ENCODE measurements at regions not wholly inside any gene's neighbourhood (a gene's known extent, or its start where the extent isn't known, plus 50 kb on each side); places are given as distances from the start of the nearest gene placed in this dataset.
"Not testable (repeated sequence)": the region's sequence is repeated elsewhere in the genome, so short reads cannot be mapped to it uniquely, and the experiment has no call there.

DNA sequence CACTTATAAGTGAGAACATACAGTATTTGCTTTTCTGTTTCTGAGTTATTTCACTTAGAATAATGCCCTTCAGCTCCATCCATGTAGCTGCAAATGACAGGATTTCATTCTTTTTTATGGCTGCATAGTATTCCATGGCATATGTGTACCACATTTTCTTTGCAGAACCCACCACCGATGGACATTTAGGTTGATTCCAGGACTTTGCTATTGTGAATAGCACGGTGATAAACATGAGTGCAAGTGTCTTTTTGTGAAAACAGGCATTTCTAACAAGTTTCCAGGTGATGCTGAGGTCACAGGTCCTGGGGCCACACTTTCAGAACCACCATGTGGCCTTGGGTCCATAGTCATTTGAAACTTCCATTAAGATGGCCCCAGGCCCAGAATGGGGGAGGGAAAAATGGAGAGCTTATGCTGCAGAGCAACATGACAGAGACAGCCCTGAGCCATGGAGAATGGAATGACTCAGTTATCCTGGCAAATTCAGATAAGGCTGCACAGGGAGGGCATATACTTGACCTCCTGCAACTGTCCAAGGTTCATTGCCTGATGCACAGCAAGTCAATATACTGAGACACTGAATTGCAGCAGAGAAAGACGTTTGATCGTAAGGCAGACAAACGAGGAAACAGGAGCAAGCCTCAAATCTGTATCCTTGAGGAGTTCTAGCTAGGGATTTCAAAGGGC is 248.0 kb upstream of the GALNT17 start:
- H3K4me1 ChIP-seq = no peaks in the 10 kb centered on the region
- no peak for TF ChIP-seq Cebpa-rat (IDR thresholded peaks at IDR 0.05)
- H3K27me3 ChIP-seq = no peaks in the 10 kb centered on the region
- H3K9ac ChIP-seq = no peak overlapping the region
- no peak overlapping the region for H3K4me2 ChIP-seq
- H3K9me3 ChIP-seq (replicated peaks in 1 of 11) = peaks cover 0 to 6% (median 4%) of the 10 kb centered on the region in 11 experiments; a peak in 10 of 22 replicates
- no peaks in the 10 kb centered on the region for H4K20me1 ChIP-seq
- H3K4me3 ChIP-seq = no peak overlapping the region
- H3K36me3 ChIP-seq = no peaks in the 10 kb centered on the region
- H3K27ac ChIP-seq = no peak overlapping the region

DNA sequence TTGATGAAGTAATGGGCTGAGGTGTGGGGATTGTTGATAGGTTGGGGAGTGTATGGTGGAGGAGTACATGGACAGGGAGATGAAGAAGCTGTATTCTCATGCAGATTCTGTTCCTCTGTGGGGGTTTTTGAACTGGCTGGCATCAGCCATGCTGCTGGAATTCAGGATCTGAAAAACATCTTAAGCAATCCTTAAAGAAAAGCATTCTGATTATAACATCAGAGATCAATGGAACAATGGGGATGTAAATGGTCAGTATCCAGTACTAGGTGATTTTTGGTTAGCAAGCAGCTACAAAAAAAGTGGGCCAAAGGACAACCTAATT is 247.5 kb upstream of the GALNT17 start:
- peaks cover 0 to 11% (median 9%) of the 10 kb centered on the region in 11 experiments; a peak in 15 of 22 replicates for H3K9me3 ChIP-seq (replicated peaks in 1 of 11)
- TF ChIP-seq Cebpa-rat (IDR thresholded peaks at IDR 0.05) = no peak
- H3K27ac ChIP-seq = no peak overlapping the region
- no peak overlapping the region for H3K4me2 ChIP-seq
- H3K36me3 ChIP-seq = no peaks in the 10 kb centered on the region
- no peak overlapping the region for H3K9ac ChIP-seq
- H3K4me1 ChIP-seq = no peaks in the 10 kb centered on the region
- H4K20me1 ChIP-seq = no peaks in the 10 kb centered on the region
- H3K27me3 ChIP-seq = no peaks in the 10 kb centered on the region
- no peak overlapping the region for H3K4me3 ChIP-seq

DNA sequence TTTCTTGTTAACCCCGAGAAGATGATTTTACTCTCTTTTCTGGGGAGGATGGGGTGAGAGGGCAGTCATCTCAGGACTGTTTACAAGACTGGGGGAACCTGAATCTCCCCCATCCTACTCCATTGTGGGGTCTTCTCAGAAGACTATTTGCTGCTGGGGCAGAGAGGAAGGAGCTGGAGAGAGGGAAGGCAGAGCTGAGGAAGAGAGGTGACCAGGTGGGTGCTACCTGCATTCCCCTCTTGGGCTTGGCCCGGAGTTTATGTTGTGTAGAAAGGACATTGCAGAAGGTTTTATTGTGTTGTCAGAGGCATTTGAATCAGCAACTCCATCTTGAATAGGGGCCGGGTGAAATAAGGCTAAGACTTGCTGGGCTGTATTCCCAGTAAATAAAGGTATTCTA is 247.1 kb upstream of the GALNT17 start:
- no peaks in the 10 kb centered on the region for H4K20me1 ChIP-seq
- no peaks in the 10 kb centered on the region for H3K36me3 ChIP-seq
- TF ChIP-seq Cebpa-rat (IDR thresholded peaks at IDR 0.05) = no peak
- H3K4me2 ChIP-seq = no peak overlapping the region
- no peak overlapping the region for H3K9ac ChIP-seq
- H3K27me3 ChIP-seq = no peaks in the 10 kb centered on the region
- no peak overlapping the region for H3K27ac ChIP-seq
- H3K9me3 ChIP-seq (replicated peaks in 1 of 11) = peaks cover 4 to 15% (median 13%) of the 10 kb centered on the region in 11 experiments; a peak in 21 of 22 replicates
- no peaks in the 10 kb centered on the region for H3K4me1 ChIP-seq
- no peak overlapping the region for H3K4me3 ChIP-seq

DNA sequence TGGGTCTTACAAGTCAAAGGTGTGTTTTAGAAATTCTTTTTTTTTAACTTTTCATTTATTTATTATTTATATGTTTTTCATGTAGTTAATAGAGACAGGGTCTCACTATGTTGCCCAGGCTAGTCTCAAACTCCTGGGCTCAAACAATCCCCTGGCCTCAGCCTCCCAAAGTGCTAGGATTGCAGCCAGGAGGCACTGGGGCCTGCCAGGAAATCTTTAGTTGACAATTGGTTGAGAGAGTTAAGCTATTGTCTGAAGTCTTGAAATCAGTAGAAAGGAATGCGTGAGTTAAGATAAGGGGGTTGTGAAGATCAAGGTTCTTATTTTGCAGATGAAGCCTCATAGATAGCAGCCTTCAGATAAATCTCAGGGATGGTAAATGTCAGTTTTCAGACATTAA is 245.4 kb upstream of the GALNT17 start:
- H3K9me3 ChIP-seq (replicated peaks in 1 of 11) = peaks cover 21 to 32% (median 31%) of the 10 kb centered on the region in 11 experiments
- no peak overlapping the region for H3K4me2 ChIP-seq
- no peak overlapping the region for H3K4me3 ChIP-seq
- H3K9ac ChIP-seq = no peak overlapping the region
- no peak overlapping the region for H3K27ac ChIP-seq
- no peaks in the 10 kb centered on the region; a peak in 1 of 22 replicates for H3K36me3 ChIP-seq
- no peaks in the 10 kb centered on the region for H4K20me1 ChIP-seq
- TF ChIP-seq Cebpa-rat (IDR thresholded peaks at IDR 0.05) = no peak
- H3K27me3 ChIP-seq = no peaks in the 10 kb centered on the region
- no peaks in the 10 kb centered on the region for H3K4me1 ChIP-seq

DNA sequence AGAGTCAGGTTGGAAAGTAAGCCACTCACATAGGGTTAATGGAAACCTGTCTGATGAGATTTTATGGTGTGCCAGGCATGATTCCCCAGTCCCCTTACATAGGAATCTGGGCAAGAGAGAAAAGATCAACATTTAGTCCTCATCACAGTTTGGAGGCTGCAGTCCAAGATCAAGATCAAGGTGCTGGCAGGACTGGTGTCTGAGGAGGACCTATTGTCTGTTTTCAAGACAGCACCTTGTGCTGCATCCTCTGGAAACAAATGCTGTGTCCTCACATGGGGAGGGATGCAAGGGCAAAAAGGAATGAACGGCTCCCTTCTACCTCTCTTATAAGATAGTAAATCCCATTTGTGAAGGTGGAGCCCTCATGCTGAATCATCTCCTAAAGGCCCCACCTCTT is 244.8 kb upstream of the GALNT17 start:
- no peak overlapping the region for H3K27ac ChIP-seq
- no peaks in the 10 kb centered on the region for H4K20me1 ChIP-seq
- no peak overlapping the region for H3K4me3 ChIP-seq
- H3K9me3 ChIP-seq (replicated peaks in 1 of 11) = peaks cover 23 to 38% (median 35%) of the 10 kb centered on the region in 11 experiments
- no peak overlapping the region for H3K9ac ChIP-seq
- H3K36me3 ChIP-seq = no peaks in the 10 kb centered on the region; a peak in 1 of 22 replicates
- no peak for TF ChIP-seq Cebpa-rat (IDR thresholded peaks at IDR 0.05)
- H3K4me2 ChIP-seq = no peak overlapping the region
- H3K27me3 ChIP-seq = no peaks in the 10 kb centered on the region
- H3K4me1 ChIP-seq = no peaks in the 10 kb centered on the region

DNA sequence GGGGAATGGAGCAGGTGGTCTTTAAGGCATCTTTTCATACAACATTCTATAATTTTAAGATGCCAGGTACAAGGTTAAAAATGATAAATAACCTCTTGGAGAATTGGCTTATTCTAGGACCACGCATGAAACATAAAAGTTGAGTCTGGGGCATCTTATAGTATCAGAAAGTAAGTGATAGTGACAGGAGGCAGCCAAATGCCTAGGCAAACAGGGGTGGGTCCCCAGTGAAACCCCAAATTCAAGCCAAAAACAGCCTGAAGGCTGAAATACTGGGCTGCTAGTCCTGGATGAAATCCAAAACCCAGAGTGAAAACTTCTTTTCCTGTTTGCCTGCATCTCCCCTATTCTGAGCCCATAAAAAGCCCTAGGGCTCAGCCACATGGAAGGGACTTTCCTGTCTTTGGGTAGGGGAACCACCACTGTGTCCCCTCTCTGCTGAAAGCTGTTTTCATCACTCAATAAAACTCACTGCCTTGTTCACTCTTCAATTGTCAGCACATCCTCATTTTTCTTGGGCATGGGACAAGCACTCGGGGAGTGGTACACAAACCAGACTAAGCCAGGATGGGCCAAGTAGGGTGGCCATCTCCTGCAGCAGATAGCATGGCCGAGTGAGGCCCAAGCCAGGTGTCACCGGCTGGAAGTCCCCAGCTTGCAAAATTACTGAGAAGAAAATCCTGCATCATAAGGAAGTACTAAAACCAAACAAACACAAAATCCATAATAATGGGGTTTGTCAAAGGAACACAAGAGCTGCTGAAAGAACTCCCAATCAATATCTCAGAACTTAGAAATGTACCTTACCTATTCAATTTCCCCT is 241.6 kb upstream of the GALNT17 start:
- H3K9ac ChIP-seq = no peak overlapping the region
- H3K4me1 ChIP-seq = no peaks in the 10 kb centered on the region
- H3K27ac ChIP-seq = no peak overlapping the region
- H3K27me3 ChIP-seq = no peaks in the 10 kb centered on the region
- H3K4me2 ChIP-seq = no peak overlapping the region
- no peak for TF ChIP-seq Cebpa-rat (IDR thresholded peaks at IDR 0.05)
- H3K4me3 ChIP-seq = no peak overlapping the region
- H3K9me3 ChIP-seq (replicated peaks in 1 of 11) = peaks cover 23 to 44% (median 37%) of the 10 kb centered on the region in 11 experiments
- no peaks in the 10 kb centered on the region; a peak in 1 of 22 replicates for H3K36me3 ChIP-seq
- no peaks in the 10 kb centered on the region for H4K20me1 ChIP-seq

DNA sequence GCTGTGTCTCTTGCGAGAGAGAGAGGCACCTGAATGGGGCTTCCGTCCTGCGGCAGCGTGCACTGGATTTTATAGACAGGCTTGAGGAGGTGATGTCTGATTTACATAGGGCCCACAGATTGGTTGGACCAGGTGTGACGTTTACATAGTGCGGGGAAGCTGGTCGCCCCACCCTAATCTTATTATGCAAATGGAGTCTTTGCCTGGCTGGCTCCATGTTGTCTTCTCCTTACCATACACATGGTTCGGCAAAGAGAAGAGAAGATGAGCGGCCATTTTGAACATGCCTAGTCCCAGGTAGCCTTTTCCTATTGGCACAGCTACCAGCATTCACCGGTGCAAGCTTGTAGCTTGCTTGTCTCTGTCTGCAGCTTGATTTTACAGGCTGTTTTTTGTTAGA is 238.5 kb upstream of the GALNT17 start:
- no peak overlapping the region for H3K27ac ChIP-seq
- no peak overlapping the region for H3K4me3 ChIP-seq
- H3K4me2 ChIP-seq = no peak overlapping the region
- H3K4me1 ChIP-seq = no peaks in the 10 kb centered on the region
- peaks cover 23 to 44% (median 36%) of the 10 kb centered on the region in 11 experiments for H3K9me3 ChIP-seq (replicated peaks in 1 of 11)
- H3K27me3 ChIP-seq = no peaks in the 10 kb centered on the region
- H3K36me3 ChIP-seq = no peaks in the 10 kb centered on the region; a peak in 1 of 22 replicates
- H3K9ac ChIP-seq = no peak overlapping the region
- no peak for TF ChIP-seq Cebpa-rat (IDR thresholded peaks at IDR 0.05)
- no peaks in the 10 kb centered on the region for H4K20me1 ChIP-seq

DNA sequence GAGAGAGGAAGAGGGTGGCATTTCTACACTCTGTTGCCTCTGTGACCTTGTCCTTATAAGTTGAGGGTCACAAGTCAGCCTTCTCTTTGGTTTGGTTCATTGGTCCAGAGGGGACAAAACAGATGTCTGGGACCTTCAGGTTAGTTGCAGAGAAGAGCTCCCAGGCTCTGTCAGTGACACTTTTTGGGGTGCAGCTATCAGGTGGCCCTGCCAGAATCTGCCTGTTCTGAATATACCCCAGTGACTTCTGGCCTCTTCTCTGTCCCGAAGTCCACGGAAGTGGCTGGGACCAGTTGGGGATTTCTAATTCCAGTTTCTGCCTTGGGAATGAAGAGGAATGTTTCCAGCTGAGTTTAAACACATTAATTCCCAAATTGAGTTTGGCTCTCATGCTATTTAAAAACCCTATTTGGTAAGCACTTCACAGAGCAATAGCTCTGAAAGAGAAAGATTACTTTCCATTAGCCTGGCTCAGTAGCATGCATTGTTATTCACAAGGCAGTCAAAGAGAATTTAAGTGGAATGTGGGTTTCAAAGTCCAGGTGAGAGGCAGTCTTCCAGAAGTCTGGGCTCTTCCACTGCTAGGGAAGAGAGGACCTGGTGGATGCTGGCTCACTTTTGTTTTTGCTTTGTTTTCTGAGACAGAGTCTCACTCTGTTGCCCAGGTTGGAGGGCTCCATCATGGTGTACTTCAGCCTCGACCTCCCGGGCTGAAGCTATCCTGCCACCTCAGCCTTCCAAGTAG is 237.8 kb upstream of the GALNT17 start:
- TF ChIP-seq Cebpa-rat (IDR thresholded peaks at IDR 0.05) = no peak
- Histone ChIP-seq H3K9me3 (replicated peaks in 1 of 11) (peaks cover 23 to 37% (median 30%) of the 10 kb centered on the region in 11 experiments), H3K4me1 (no peaks in the 10 kb centered on the region), H3K36me3 (no peaks in the 10 kb centered on the region; a peak in 1 of 22 replicates), H3K4me3 (no peak overlapping the region), H4K20me1 (no peaks in the 10 kb centered on the region), H3K9ac (no peak overlapping the region), H3K27me3 (no peaks in the 10 kb centered on the region), H3K27ac (no peak overlapping the region), H3K4me2 (no peak overlapping the region)

DNA sequence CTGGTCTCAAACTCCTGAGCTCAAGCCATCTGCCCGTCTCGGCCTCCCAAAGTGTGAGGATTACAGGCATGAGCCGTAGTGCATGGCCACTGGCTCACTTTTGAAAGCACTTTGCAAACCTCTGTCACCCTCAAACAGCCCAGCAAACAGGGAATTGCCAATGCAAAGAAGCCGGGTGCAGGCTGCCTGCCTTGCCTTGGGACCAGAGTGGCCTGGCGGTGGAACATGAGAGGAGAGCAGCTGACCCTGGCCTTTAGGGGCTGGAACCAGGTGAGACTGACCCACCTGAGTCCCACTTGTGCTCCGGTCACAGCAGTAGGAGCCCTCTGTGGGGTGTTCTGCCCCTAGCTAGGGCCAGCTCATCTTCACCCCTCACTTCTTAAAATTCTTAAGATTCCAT is 237.1 kb upstream of the GALNT17 start:
- no peaks in the 10 kb centered on the region for H3K27me3 ChIP-seq
- H3K27ac ChIP-seq = no peak overlapping the region
- H3K9ac ChIP-seq = no peak overlapping the region
- no peaks in the 10 kb centered on the region for H4K20me1 ChIP-seq
- H3K4me3 ChIP-seq = no peak overlapping the region
- H3K4me2 ChIP-seq = no peak overlapping the region
- no peaks in the 10 kb centered on the region for H3K4me1 ChIP-seq
- no peak for TF ChIP-seq Cebpa-rat (IDR thresholded peaks at IDR 0.05)
- peaks cover 17 to 30% (median 24%) of the 10 kb centered on the region in 11 experiments for H3K9me3 ChIP-seq (replicated peaks in 1 of 11)
- no peaks in the 10 kb centered on the region; a peak in 1 of 22 replicates for H3K36me3 ChIP-seq

DNA sequence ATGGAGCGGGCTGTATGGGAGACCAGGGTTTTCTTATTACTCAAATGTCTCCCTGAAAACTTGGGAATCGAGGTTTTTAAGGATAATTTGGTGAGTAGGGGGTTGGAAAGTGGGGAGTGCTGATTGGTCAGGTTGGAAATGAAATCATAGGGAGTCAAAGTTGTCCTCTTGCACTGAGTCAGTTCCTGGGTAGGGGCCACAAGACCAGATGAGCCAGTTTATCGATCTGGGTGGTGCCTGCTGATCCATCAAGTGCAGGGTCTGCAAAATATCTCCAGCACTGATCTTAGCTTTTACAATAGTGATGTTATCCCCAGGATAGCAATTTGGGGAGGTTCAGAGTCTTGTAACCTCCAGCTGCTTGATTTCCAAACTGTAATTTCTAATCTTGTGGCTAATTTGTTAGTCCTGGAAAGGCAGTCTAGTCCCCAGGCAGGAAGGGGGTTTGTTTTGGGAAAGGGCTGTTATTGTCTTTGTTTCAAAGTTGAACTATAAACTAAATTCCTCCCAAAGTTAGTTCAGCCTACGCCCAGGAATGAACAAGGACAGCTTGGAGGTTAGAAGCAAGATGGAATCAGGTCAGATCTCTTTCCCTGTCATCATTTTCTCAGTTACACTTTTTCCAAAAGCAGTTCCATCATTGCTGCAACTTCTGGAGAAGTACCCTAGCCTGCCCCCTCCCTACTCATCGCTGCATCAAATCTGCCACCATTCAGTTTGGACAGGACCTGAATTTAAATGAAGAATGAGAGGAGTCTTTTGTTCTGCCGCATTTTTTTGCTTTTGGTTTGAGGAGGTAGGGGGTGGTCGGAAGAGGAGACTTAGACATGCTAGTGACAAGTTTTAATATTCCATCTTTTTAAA is 236.4 kb upstream of the GALNT17 start:
- not testable (repeated sequence) for H3K36me3 ChIP-seq, H3K27me3 ChIP-seq, H3K4me1 ChIP-seq, H3K27ac ChIP-seq, H3K4me2 ChIP-seq, H3K4me3 ChIP-seq, H4K20me1 ChIP-seq, H3K9ac ChIP-seq
- peaks cover 9 to 23% (median 16%) of the 10 kb centered on the region in 11 experiments for H3K9me3 ChIP-seq (replicated peaks in 1 of 11)

Data from BLaER1 treated with 17β-estradiol and CSF1 and Interleukin-3, amounts not matched to agents 10 nM and 100 nM (cell line).